ENCODE measurements at regions not wholly inside any gene's neighbourhood (a gene's known extent, or its start where the extent isn't known, plus 50 kb on each side); places are given as distances from the start of the nearest gene placed in this dataset.

DNA sequence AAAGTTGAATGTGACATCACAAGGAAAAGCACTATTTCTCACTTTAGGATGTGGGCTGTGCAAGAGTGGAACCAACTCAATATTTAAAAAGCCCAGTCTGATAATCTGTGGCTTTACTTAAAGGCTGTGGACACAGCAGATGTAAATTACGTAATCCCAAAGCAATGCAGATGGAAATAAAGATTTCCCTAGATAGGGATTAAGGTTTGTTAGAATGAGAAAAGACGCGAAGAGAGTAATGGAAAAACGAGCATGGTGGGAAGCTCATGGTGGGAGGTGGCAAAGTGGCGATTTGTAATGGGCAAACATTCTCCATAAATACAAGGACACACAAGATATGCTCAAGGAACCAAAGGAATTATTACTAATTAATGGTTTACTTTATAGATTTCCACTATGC lies 985.5 kb downstream of the FSTL5 start:
- no peak for TF ChIP-seq POLR2A (IDR thresholded peaks at IDR 0.05; ENCODE audit: low read depth, low read length)
- TF ChIP-seq POLR2AphosphoS5 (IDR thresholded peaks at IDR 0.05; ENCODE audit: low read depth, low read length) = no peak
